ENCODE measurements at regions not wholly inside any gene's neighbourhood (a gene's known extent, or its start where the extent isn't known, plus 50 kb on each side); places are given as distances from the start of the nearest gene placed in this dataset.

DNA sequence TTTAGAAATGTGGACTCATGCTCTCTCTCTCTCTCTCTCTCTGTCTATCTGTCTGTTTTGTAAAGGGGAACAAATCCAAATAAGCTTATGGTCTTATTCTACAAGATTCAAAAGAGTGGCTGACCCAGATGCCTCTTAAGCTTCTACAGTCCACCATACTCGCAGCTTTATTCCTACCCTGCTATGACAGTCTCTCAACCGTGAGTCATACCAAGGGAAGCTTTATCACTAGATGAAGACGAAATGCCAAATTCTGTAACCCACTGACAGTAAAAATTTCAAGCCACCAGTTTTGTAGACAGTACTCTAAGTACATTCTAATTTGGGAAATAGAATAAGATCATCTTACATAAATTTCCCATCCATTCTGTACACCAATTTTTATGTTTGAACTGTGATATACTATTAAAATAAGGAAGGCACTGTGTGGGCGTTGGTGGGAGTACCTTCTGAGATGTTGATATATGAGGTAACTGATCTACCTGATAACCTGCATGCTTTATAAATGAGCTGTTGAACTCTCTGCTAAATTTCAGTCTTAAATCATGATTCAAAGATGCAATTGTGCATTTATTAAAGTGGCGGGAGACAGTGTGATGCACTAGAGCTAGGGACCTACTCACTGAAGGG is 153.2 kb downstream of the KLF6 start:
- Histone ChIP-seq H3K4me3 (no peak overlapping the region), H3K27ac (no peak overlapping the region), H3K4me1 (replicated peaks in 1 of 2) (peaks cover 4 to 14% of the 10 kb centered on the region in 2 donors)
- ATAC-seq (replicated peaks in 6 of 8), result peak in 1 of 8 experiments; percentile 27
- WGBS, 10 experiments, result 60 to 100% (median 80%) methylated on average over 1 to 5 of the region's 5 CpGs; no CpG with 5 or more reads in 1 of the 10 experiments
- in situ Hi-C loops (cut with MboI; ENCODE audit: low pct_unique_long_range_greater_than_20kb in 2 of 9, low sequenced_read_pairs in 9 of 9, unreplicated experiment in 9 of 9), result no loop called here

DNA sequence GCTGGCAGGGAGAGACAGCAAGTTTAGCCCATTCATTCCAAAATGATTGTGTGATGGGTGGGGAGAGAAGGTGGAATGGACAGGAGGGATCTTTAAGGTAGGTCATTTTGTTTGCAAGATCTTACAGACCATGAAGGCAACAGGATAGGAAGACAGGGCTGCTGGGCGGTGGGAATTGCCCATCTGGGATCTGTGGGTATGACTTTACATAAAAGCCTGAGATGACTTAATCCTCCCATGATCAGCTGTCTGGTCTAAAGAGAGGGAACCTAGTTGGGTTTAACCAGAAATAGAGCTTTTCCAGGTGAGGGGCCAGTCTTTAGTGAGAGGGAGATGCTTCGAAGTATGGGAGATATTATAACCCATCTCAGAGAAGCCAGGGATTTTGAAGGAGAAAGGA is 153.7 kb downstream of the KLF6 start:
- WGBS, 10 experiments, result 72 to 90% (median 83%) methylated on average over 1 to 2 of the region's 2 CpGs; no CpG with 5 or more reads in 3 of the 10 experiments
- H3K4me1 ChIP-seq (replicated peaks in 1 of 2), result peaks cover 1 to 12% of the 10 kb centered on the region in 2 donors
- H3K27ac ChIP-seq, result no peak overlapping the region
- H3K4me3 ChIP-seq, result no peak overlapping the region
- ATAC-seq (replicated peaks in 6 of 8), result no peak
- in situ Hi-C loops (cut with MboI; ENCODE audit: low pct_unique_long_range_greater_than_20kb in 2 of 9, low sequenced_read_pairs in 9 of 9, unreplicated experiment in 9 of 9), result no loop called here

DNA sequence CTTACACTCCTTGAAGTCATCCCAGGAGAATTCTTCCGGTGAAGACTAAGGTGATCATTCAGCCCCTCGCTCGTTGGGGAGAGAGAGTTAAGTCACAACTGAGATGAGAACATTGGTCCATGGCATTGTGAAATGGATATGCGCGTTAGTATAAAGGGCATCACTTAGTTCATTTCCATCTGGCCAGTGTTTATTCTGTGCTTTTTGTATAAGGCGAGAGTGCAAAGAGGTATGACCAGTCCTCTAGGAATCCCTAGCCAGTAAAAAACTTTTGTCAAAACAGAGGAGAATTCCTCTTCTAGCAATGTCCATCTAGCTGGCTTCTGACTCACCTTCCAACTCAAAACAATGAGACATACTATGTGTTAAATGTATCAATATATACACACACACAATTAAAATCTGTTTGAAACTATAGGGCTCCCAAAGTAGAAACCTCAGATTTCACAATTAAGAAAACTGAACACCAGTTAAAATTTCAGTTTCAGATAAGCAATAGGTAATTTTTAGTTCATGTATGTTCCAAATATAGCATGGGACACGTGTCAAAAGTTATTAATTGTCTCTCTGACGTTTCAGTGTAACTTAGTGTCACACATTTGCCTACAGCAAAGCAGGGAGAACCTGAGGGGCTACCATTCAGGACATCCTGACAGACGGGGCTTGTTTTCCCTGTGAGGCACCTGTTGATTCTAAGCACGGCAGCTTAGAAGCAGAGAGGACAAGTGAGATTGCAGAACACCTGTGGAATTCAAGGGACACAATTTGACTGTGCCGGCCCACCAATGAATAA is 158.9 kb downstream of the KLF6 start:
- peaks cover 0 to 10% of the 10 kb centered on the region in 2 donors for H3K4me1 ChIP-seq (replicated peaks in 1 of 2)
- H3K4me3 ChIP-seq, result no peak overlapping the region
- WGBS, 10 experiments, result 63 to 100% (median 87%) methylated on average over 3 to 11 of the region's 11 CpGs; no CpG with 5 or more reads in 1 of the 10 experiments
- no peak overlapping the region for H3K27ac ChIP-seq
- ATAC-seq (replicated peaks in 6 of 8), result no peak
- in situ Hi-C loops (cut with MboI; ENCODE audit: low pct_unique_long_range_greater_than_20kb in 2 of 9, low sequenced_read_pairs in 9 of 9, unreplicated experiment in 9 of 9), result no loop called here

DNA sequence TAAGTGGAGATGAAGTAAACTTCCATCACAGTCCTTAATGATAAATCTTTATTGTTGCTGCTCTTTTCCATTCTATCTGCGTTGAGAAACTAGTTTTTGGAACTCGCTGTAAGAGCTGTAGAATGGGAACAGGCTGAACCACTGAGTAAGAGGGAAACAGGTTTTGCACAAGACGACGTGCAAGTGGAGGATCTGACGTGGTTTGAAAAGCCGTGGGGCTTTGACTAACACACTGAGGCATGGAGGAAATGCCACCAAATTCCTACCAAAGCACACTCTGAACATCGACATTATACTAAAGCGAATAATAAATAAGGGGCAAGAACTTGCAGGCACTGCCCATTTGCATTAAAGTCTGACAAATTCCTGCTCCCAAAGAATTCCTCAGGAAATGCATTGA is 160.6 kb downstream of the KLF6 start:
- Histone ChIP-seq H3K4me3 (no peak overlapping the region), H3K4me1 (replicated peaks in 1 of 2) (peaks cover 0 to 16% of the 10 kb centered on the region in 2 donors), H3K27ac (no peak overlapping the region)
- no peak for ATAC-seq (replicated peaks in 6 of 8)
- in situ Hi-C loops (cut with MboI; ENCODE audit: low pct_unique_long_range_greater_than_20kb in 2 of 9, low sequenced_read_pairs in 9 of 9, unreplicated experiment in 9 of 9), result no loop called here
- WGBS, 10 experiments, result 54 to 100% (median 71%) methylated on average over 1 to 8 of the region's 8 CpGs; no CpG with 5 or more reads in 1 of the 10 experiments

DNA sequence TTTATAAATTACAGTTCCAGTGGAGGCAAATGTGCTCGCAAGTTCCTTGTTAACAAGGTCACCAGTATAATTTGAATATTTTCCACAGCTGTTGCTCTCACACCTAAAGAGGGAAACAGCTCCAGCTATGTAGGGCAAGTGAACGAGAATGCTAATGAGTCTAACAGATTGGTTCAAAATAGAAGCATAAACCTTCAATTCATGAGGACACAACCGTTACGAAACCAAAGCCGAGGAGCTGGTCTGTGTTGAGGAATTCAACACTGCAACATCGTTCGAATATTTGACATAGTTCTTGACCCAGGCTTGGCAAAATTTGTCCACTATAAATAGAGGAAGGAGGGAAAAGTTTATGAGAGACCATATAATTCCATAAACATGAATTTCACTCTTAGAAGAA is 161.3 kb downstream of the KLF6 start:
- Histone ChIP-seq H3K4me3 (no peak overlapping the region), H3K27ac (no peak overlapping the region), H3K4me1 (replicated peaks in 1 of 2) (peaks cover 0 to 21% of the 10 kb centered on the region in 2 donors)
- in situ Hi-C loops (cut with MboI; ENCODE audit: low pct_unique_long_range_greater_than_20kb in 2 of 9, low sequenced_read_pairs in 9 of 9, unreplicated experiment in 9 of 9), result no loop called here
- peak in 1 of 8 experiments; percentile 71 for ATAC-seq (replicated peaks in 6 of 8)
- 36 to 94% (median 83%) methylated on average over 3 to 7 of the region's 7 CpGs; no CpG with 5 or more reads in 1 of the 10 experiments for WGBS, 10 experiments

DNA sequence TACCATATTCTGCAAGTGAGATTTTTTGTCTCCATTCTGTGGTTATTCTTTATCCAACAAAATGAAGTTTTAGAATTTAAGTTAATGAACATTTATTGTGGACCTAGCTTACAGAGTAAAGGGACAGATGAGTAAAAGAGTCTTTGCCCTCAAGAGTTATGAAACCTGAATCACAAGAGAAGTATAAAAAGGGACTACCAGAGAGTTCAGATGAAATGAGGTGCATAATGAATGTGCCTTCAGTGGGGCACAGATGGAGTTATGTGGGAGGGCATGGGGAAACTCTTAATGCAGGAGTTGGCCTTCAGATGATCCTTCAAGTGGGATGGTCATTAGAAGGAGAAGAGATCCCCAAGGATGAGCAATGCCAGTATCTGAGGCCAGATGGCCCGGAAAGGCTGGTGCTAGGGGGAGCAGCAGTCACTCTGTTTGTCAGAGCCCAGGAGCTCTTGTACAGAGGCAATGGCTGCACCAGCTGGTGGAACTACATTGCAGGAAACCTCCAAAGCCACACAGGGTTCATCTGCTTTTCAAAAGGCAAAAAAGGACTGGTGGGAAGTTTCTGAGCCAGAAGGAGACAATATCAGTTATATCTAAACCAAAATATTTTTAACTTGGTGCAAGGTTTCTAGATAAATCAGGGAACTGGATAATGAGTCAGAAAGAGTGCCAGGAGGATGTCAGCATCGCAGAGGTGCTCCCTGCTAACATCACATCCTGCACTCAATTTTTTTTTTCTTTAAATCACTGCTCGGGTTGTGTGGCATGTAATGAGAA is 162.0 kb downstream of the KLF6 start:
- no peak for ATAC-seq (replicated peaks in 6 of 8)
- 59 to 100% (median 87%) methylated on average over 1 to 3 of the region's 3 CpGs; no CpG with 5 or more reads in 2 of the 10 experiments for WGBS, 10 experiments
- Histone ChIP-seq H3K27ac (no peak overlapping the region), H3K4me3 (no peak overlapping the region), H3K4me1 (replicated peaks in 1 of 2) (peaks cover 0 to 26% of the 10 kb centered on the region in 2 donors)
- in situ Hi-C loops (cut with MboI; ENCODE audit: low pct_unique_long_range_greater_than_20kb in 2 of 9, low sequenced_read_pairs in 9 of 9, unreplicated experiment in 9 of 9), result no loop called here

DNA sequence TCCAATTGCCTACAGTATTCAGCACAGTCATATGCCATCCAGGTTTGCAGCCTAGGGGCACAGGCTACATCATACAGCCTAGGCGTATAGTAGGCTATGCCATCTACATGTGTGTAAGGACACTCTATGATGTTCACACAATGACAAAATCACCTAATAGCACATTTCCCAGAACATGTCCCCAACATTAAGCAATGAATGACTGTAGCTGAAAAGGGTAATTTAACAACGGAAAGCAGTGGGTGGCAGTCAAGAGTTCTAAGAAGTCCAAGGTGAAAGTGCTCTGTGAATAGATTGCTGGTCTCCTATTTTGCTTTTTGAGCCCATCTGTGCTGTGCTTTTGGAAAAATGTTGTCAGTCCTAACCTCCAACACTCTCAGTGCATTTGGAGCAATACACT is 162.6 kb downstream of the KLF6 start:
- H3K4me3 ChIP-seq, result no peak overlapping the region
- ATAC-seq (replicated peaks in 6 of 8), result no peak
- WGBS, 10 experiments, result 57 to 100% (median 98%) methylated on average over 1 to 2 of the region's 2 CpGs; no CpG with 5 or more reads in 4 of the 10 experiments
- H3K27ac ChIP-seq, result no peak overlapping the region
- in situ Hi-C loops (cut with MboI; ENCODE audit: low pct_unique_long_range_greater_than_20kb in 2 of 9, low sequenced_read_pairs in 9 of 9, unreplicated experiment in 9 of 9), result no loop called here
- H3K4me1 ChIP-seq (replicated peaks in 1 of 2), result peaks cover 0 to 26% of the 10 kb centered on the region in 2 donors

DNA sequence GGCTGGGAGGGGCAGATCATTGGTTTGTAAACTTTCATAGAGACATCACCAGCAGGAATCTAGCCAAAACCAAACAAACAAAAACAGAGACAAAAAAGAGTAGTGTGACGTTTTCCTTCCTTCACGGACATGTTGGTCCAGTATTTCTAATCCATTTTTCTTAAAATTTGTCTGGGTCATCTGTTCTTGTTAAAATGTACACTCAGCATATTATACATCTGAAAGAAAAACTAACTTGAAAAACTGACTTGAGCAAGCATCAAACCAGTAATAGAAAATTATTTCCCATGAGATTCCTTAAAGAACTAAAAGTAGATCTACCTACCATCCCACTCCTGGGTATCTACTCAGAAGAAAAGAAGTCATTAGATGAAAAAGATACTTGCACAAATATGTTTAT is 164.2 kb downstream of the KLF6 start:
- no peak for ATAC-seq (replicated peaks in 6 of 8)
- WGBS, 10 experiments, result 53 to 100% (median 84%) methylated on average over 1 to 2 of the region's 2 CpGs

DNA sequence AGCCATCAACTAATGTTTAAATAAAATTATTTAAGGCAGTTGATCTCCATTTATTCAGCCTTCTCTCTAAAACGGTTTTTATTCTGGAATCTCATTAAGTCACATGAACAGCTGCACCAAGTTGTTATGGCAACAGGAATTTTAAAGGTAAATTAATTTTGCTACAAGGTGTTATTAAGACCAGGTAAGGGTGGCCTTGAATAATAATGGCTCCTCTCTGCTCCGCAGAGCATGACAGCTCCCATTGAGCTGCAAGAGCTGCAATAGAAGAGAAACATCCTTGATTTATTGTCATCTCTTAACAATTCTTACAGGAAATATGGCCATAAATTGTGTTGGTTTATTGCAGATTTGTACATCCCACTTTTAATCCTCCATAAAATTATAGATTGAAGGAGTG is 165.8 kb downstream of the KLF6 start:
- H3K27ac ChIP-seq, result peak overlapping the region in 1 of 2 donors; percentile 40
- 14 to 100% (median 54%) methylated on average over 1 to 2 of the region's 2 CpGs for WGBS, 10 experiments
- in situ Hi-C loops (cut with MboI; ENCODE audit: low pct_unique_long_range_greater_than_20kb in 2 of 9, low sequenced_read_pairs in 9 of 9, unreplicated experiment in 9 of 9), result no loop called here
- no peak overlapping the region for H3K4me3 ChIP-seq
- peak in 5 of 8 experiments; percentile 70 to 99 (median 92) for ATAC-seq (replicated peaks in 6 of 8)
- peaks cover 0 to 20% of the 10 kb centered on the region in 2 donors for H3K4me1 ChIP-seq (replicated peaks in 1 of 2)

More for the DNA sequence above, 164.2 kb downstream of the KLF6 start:
- H3K4me3 ChIP-seq, result no peak overlapping the region
- H3K27ac ChIP-seq, result no peak overlapping the region
- in situ Hi-C loops (cut with MboI; ENCODE audit: low pct_unique_long_range_greater_than_20kb in 2 of 9, low sequenced_read_pairs in 9 of 9, unreplicated experiment in 9 of 9), result no loop called here
- peaks cover 0 to 26% of the 10 kb centered on the region in 2 donors for H3K4me1 ChIP-seq (replicated peaks in 1 of 2)

DNA sequence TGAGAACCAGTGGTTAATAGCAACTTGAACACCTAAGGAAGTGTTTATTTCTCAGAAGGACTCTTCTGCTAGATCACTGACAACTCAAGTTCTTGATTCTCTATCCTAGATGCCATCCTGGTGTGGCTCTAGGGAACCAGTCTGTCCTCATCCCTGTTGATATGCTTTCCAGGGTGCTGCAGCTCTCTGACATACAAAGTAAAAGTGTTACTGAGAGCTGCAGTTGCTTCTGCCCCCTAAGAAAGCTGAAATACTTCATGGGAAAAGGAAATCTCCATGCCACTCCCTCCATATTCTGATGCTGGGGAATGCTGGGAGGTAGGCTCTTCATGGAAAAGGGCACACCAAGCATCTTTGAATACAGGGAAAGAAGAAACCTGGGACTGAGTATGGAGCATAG is 168.1 kb downstream of the KLF6 start:
- no peak overlapping the region for H3K4me3 ChIP-seq
- ATAC-seq (replicated peaks in 6 of 8), result no peak
- H3K27ac ChIP-seq, result no peak overlapping the region
- H3K4me1 ChIP-seq (replicated peaks in 1 of 2), result peaks cover 0 to 17% of the 10 kb centered on the region in 2 donors
- in situ Hi-C loops (cut with MboI; ENCODE audit: low pct_unique_long_range_greater_than_20kb in 2 of 9, low sequenced_read_pairs in 9 of 9, unreplicated experiment in 9 of 9), result no loop called here

DNA sequence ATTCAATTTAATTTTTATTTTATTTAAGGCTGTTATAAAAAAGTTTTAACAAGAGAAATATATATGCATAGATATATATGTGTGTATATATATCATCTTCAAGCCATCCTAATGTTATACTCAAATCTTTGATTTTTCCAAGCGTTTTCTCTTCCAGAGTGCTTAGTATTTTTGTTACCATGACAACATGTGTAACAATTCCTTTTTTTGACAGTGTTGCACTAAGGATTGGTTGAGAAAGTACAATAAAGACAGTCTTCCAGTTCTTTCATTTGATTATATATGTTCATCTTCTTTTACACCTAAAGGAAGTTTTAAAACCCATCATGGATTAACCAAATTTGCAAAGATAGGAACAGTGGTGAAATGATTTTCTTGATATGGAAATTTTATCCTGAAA is 171.7 kb downstream of the KLF6 start:
- WGBS, 10 experiments, result 0 to 89% (median 78%) methylated on average over 1 of the region's 1 CpG; no CpG with 5 or more reads in 3 of the 10 experiments
- in situ Hi-C loops (cut with MboI; ENCODE audit: low pct_unique_long_range_greater_than_20kb in 2 of 9, low sequenced_read_pairs in 9 of 9, unreplicated experiment in 9 of 9), result no loop called here
- peaks cover 0 to 1% of the 10 kb centered on the region in 2 donors for H3K4me1 ChIP-seq (replicated peaks in 1 of 2)
- H3K27ac ChIP-seq, result no peak overlapping the region
- ATAC-seq (replicated peaks in 6 of 8), result no peak
- H3K4me3 ChIP-seq, result no peak overlapping the region

DNA sequence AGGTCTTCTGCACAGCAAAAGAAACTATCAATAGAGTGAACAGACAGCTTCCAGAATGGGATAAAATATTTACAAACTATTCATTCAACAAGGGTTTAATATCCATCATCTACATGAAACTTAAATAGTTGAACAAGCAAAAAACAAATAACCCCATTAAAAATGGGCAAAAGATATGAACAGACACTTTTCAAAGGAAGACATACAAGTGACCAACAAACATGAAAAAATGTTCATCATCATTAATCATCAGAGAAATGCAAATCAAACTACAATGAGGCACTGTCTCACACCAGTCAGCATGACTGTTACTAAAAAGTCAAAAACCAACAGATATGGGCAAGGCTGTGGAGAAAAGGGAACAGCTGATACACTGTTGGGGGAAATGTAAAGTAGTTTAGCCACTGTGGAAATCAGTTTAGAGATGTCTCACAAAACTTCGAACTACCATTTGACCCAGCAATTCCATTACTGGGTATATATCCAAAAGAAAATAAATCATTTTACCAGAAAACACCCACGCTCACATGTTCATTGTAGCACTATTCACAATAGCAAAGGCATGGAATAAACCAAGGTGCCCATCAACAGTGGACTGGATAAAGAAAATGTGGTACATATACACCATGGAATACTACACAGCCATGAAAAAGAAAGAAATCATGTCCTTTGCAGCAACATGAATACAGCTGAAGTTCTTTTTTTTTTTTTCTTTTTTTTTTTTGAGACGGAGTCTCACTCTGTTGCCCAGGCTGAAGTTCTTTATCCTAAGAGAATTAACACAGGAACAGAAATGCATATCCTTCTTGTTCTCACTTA is 172.6 kb downstream of the KLF6 start:
- in situ Hi-C loops (cut with MboI; ENCODE audit: low pct_unique_long_range_greater_than_20kb in 2 of 9, low sequenced_read_pairs in 9 of 9, unreplicated experiment in 9 of 9), result no loop called here
- WGBS, 10 experiments, result 69 to 100% (median 86%) methylated on average over 1 to 3 of the region's 3 CpGs; no CpG with 5 or more reads in 2 of the 10 experiments
- no peaks in the 10 kb centered on the region for H3K4me1 ChIP-seq (replicated peaks in 1 of 2)
- H3K27ac ChIP-seq, result no peak overlapping the region
- no peak for ATAC-seq (replicated peaks in 6 of 8)
- H3K4me3 ChIP-seq, result no peak overlapping the region
